ENCODE measurements at regions not wholly inside any gene's neighbourhood (a gene's known extent, or its start where the extent isn't known, plus 50 kb on each side); places are given as distances from the start of the nearest gene placed in this dataset.

GRCh38 chr1:96997717-96998116 lies 276.1 kb downstream of the PTBP2 start:
- DNase-seq, result no peak

- no peak for DNase-seq
These were observed 276.9 kb downstream of the PTBP2 start for GRCh38 chr1:96998466-96998865.

GRCh38 chr1:96999191-96999590 lies 277.6 kb downstream of the PTBP2 start:
- DNase-seq, result no peak

- DNase-seq, result no peak
These were observed 282.5 kb downstream of the PTBP2 start for GRCh38 chr1:97004054-97004453.

- no peak for DNase-seq
These were observed 283.2 kb downstream of the PTBP2 start for GRCh38 chr1:97004743-97005142.

GRCh38 chr1:97006044-97006661 lies 284.6 kb downstream of the PTBP2 start:
- DNase-seq, result peak; percentile 29

GRCh38 chr1:97007840-97008604 lies 286.4 kb downstream of the PTBP2 start:
- DNase-seq, result no peak

- DNase-seq, result no peak
These were observed 289.1 kb downstream of the PTBP2 start for GRCh38 chr1:97010566-97011264.

GRCh38 chr1:97013136-97013535 lies 291.6 kb downstream of the PTBP2 start:
- DNase-seq, result no peak

GRCh38 chr1:97013941-97014340 lies 292.4 kb downstream of the PTBP2 start:
- no peak for DNase-seq

- DNase-seq, result no peak
These were observed 292.8 kb downstream of the PTBP2 start for GRCh38 chr1:97014426-97014825.

GRCh38 chr1:97017895-97018294 lies 296.3 kb downstream of the PTBP2 start:
- no peak for DNase-seq
